ENCODE measurements at regions not wholly inside any gene's neighbourhood (a gene's known extent, or its start where the extent isn't known, plus 50 kb on each side); places are given as distances from the start of the nearest gene placed in this dataset.

DNA sequence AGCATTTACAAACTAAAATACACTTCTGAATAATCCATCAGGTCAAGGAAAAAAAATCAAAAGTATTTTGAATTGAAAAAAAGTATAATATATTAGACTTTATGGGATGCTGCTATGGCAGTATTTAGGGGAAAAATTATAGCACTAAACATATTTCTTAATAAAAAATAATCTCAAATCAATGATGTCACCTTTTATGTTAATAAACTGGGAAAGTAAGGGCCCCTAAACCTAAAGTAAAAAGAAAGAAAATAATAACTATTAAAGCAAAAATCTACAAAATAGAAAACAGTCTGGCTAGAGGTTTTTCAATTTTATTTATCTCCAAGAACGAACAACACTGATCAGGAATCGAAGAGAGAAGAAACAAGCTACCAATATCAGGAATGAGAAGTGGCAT is 160.8 kb upstream of the PLXNA2 start:
- intact Hi-C loops (cut with DNase I): no loop called here
- ATAC-seq (no peak), DNase-seq (ENCODE audit: missing footprints) (no peak)

DNA sequence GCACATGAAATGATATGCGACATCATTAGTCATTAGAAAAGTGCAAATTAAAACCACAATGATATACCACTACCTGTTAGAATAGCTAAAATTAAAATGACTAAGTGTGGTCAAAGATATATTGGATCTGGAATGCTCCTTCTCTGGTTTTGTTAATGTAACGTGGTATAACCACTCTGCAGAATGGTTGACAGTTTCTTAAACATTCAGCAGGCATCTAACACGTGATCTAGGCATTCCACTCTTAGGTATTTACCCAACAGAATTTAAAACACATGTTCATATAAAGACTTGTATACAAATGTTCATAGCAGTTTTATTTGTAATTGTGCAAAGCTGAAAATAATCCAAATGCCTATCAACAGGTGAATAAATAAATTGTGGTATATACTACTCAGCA is 165.0 kb upstream of the PLXNA2 start:
- ATAC-seq (no peak), DNase-seq (ENCODE audit: missing footprints) (no peak)
- intact Hi-C loops (cut with DNase I): no loop called here

GRCh38 chr1:208410409-208410808 is 166.2 kb upstream of the PLXNA2 start:
- ATAC-seq (no peak), DNase-seq (ENCODE audit: missing footprints) (no peak)
- intact Hi-C loops (cut with DNase I): no loop called here

DNA sequence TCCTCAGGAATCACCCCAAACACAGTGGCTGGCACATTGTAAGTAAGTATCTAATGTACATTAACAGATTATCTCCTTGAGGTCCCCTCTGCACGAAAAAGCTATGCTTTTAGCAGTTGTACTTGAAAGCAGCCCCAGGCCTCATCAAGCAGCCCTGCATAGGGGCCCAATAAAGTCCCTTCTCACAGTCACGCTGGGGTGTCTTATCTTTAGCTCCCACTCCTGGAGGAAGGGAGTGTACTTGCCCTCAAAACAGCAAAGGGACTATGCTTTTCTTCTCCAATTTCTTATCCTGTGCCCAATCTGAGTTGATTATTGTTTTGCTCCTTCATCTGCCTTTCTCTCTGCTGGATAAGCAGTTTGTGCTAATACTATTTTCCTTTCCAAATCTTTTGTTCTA is 168.8 kb upstream of the PLXNA2 start:
- no peak for ATAC-seq
- DNase-seq (ENCODE audit: missing footprints): no peak
- intact Hi-C loops (cut with DNase I): no loop called here

- intact Hi-C loops (cut with DNase I): no loop called here
- no peak for ATAC-seq
- DNase-seq (ENCODE audit: missing footprints): no peak
Measured at GRCh38 chr1:208418667-208419066, 174.5 kb upstream of the PLXNA2 start.

GRCh38 chr1:208419746-208420420 is 175.7 kb upstream of the PLXNA2 start:
- intact Hi-C loops (cut with DNase I): no loop called here
- DNase-seq (ENCODE audit: missing footprints) (no peak), ATAC-seq (no peak)

- ATAC-seq (no peak), DNase-seq (ENCODE audit: missing footprints) (no peak)
- intact Hi-C loops (cut with DNase I): no loop called here
Measured at GRCh38 chr1:208420696-208421095, 176.5 kb upstream of the PLXNA2 start.

- intact Hi-C loops (cut with DNase I): no loop called here
- ATAC-seq (no peak), DNase-seq (ENCODE audit: missing footprints) (no peak)
Measured at GRCh38 chr1:208421486-208421885, 177.3 kb upstream of the PLXNA2 start.

GRCh38 chr1:208423526-208423925 is 179.3 kb upstream of the PLXNA2 start:
- intact Hi-C loops (cut with DNase I): no loop called here
- DNase-seq (ENCODE audit: missing footprints): no peak
- ATAC-seq: no peak

DNA sequence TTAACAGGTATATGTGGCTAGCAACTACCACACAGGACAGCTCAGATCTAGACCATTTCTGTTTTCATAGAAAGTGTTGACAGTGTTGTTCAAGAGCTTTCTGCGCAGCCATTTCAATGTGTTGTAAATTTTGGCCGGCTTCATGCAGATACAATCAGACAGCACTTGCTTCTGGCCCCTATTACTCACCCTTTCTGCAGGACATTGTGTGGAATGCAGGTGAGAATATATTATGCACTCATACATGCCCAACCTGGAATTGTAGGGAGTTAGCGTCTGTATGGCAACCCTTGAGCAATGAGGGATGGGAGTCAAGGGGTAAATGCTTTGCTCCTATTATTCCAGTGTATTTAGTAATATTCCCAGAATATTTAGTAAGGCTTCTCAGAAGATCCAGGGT is 180.9 kb upstream of the PLXNA2 start:
- DNase-seq (ENCODE audit: missing footprints) (no peak), ATAC-seq (no peak)
- intact Hi-C loops (cut with DNase I): no loop called here

DNA sequence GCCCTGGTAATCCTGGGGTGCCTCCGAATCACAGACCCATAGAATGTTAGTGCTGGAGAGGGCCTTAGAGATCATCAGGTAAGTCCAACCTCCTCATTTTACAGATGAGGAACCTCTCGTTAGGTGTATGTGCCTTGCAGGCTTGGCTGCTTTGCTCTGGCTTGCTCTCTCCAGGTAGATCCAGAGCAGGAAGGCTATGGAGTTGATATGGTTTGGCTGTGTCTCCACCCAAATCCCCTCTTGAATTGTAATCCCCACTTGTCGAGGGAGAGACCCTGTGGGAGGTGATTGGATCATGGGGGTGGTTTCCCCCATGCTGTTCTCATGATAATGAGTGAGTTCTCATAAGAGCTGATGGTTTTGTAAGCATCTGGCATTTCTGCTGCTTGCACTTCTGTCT is 186.0 kb upstream of the PLXNA2 start:
- ATAC-seq: no peak
- intact Hi-C loops (cut with DNase I): no loop called here

GRCh38 chr1:208431721-208432120 is 187.5 kb upstream of the PLXNA2 start:
- DNase-seq (ENCODE audit: missing footprints) (no peak), ATAC-seq (no peak)
- intact Hi-C loops (cut with DNase I): no loop called here

More for the DNA sequence above, 186.0 kb upstream of the PLXNA2 start:
- DNase-seq (ENCODE audit: missing footprints): no peak

DNA sequence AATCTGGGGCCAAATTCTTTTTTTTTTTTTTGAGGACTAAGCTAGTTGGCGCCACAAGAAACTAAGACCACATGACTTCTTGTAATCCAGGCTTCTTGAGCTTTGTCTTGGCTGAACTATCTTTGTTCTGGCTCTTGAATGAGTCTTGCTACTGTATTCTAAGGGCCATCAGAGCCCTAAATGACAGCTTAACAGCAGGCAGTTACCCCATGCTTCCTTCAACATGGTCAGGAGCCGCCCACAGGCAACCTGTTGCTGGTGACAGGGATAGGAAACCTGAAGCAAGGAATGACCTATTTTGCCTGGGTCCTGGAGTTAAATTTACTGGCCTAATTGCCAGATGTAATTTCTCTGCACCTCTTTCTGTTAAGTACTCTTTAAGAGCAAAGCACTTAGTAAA is 188.2 kb upstream of the PLXNA2 start:
- intact Hi-C loops (cut with DNase I): no loop called here
- no peak for DNase-seq (ENCODE audit: missing footprints)
- no peak for ATAC-seq

GRCh38 chr1:208433086-208433485 is 188.9 kb upstream of the PLXNA2 start:
- no peak for ATAC-seq
- intact Hi-C loops (cut with DNase I): no loop called here

GRCh38 chr1:208433971-208434370 is 189.8 kb upstream of the PLXNA2 start:
- DNase-seq (ENCODE audit: missing footprints) (no peak), ATAC-seq (no peak)
- intact Hi-C loops (cut with DNase I): no loop called here

More at GRCh38 chr1:208433086-208433485, 188.9 kb upstream of the PLXNA2 start:
- no peak for DNase-seq (ENCODE audit: missing footprints)

GRCh38 chr1:208437401-208437800 is 193.2 kb upstream of the PLXNA2 start:
- no peak for ATAC-seq
- DNase-seq (ENCODE audit: missing footprints): no peak
- intact Hi-C loops (cut with DNase I): no loop called here

- no peak for DNase-seq (ENCODE audit: missing footprints)
- no peak for ATAC-seq
- intact Hi-C loops (cut with DNase I): no loop called here
Measured at GRCh38 chr1:208438112-208438699, 194.0 kb upstream of the PLXNA2 start.

GRCh38 chr1:208445758-208446203 is 201.6 kb upstream of the PLXNA2 start:
- intact Hi-C loops (cut with DNase I): no loop called here
- no peak for DNase-seq (ENCODE audit: missing footprints)
- no peak for ATAC-seq

DNA sequence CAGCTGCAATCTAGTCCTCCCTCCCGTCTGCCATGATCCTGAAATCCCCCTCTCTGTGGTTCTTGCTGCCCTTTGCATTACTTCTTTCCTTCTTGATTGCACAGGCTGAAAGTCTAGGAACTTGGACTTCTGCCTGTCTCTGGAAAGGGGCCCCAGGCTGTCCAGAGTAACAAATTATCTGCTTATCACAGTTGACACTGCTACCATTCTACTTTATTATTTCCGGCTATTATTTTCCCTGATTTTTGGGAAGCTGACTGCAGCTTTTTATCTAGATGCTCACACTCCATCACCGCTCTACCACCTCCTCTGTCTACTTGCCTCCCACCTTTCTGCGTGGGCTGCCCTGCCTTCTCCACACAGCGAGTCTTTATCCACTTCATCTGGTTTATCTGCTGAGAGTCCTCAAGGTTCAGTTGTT is 202.1 kb upstream of the PLXNA2 start:
- intact Hi-C loops (cut with DNase I): no loop called here
- no peak for ATAC-seq
- no peak for DNase-seq (ENCODE audit: missing footprints)

DNA sequence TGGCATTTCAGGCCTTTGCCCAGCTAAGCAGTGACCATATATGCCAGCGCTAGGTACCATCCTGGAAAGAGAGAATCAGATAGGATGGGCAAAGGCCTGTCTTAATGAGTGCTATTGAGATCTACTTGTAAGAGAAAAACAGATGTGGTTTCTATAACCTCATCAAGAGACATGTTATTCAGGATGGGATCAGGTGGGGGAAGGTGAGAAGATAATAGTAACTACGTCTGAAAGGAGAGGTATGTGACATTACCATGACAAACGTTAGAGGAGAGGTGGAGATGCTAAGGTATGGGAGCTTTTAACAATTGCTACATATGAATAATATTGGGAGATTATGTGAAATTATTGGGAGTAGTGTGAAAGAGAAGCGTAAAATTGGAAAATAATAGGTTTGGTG is 204.2 kb upstream of the PLXNA2 start:
- intact Hi-C loops (cut with DNase I): no loop called here
- ATAC-seq: no peak

GRCh38 chr1:208449951-208450350 is 205.8 kb upstream of the PLXNA2 start:
- intact Hi-C loops (cut with DNase I): no loop called here
- ATAC-seq (no peak), DNase-seq (ENCODE audit: missing footprints) (no peak)

More for the DNA sequence above, 204.2 kb upstream of the PLXNA2 start:
- no peak for DNase-seq (ENCODE audit: missing footprints)
